Panc1 (cell line): ENCODE measurements at regions not wholly inside any gene's neighbourhood (a gene's known extent, or its start where the extent isn't known, plus 50 kb on each side); places are given as distances from the start of the nearest gene placed in this dataset.

ENCODE experiments used
- ATAC-seq: fragments of 200-7000 bp; cut with Tn5 transposase; 2 replicates; pipeline ENCODE4 v1.9.1; 2020; ENCODE audit warnings: mild to moderate bottlenecking, moderate library complexity
- BruUV-seq: library from RNA; stranded (reverse); fragments of 400-500 nt; replicated peaks from 2 replicates; lab custom pipeline; 2021; lab: Mats Ljungman, UMichigan
- CTCF ChIA-PET: fragments of 300-600 bp; sonication (Branson Sonifier 250); formaldehyde crosslinking; loops from one replicate; lab custom pipeline; 2022; ENCODE audit warnings: antibody characterized with exemption; lab: Charles Lee
- POLR2A ChIA-PET: fragments of 300-600 bp; sonication (Branson Sonifier 250); formaldehyde crosslinking; loops from one replicate; lab custom pipeline; 2022; ENCODE audit warnings: antibody characterized with exemption; lab: Charles Lee
- DNase-seq: peaks from one replicate; pipeline ENCODE4 v3.0.0-alpha.2; 2010; ENCODE audit warnings: low read depth, low spot score
- H3K27ac ChIP-seq: 2 replicates; pipeline ENCODE4 v1.5.1; 2011; ENCODE audit warnings: mild to moderate bottlenecking, low read length, inconsistent platforms
- H3K27me3 ChIP-seq: fragments of 200-500 bp; sonication (Bioruptor generic); 2 replicates; pipeline ENCODE4 v1.6.0; 2014; ENCODE audit warnings: low read length, inconsistent platforms; ENCODE audit not compliant: control insufficient read depth, insufficient read depth
- H3K36me3 ChIP-seq: fragments of 200-500 bp; sonication (Bioruptor generic); 2 replicates; pipeline ENCODE4 v1.5.1; 2014; ENCODE audit warnings: inconsistent platforms, mild to moderate bottlenecking, low read length, moderate library complexity; ENCODE audit not compliant: control insufficient read depth, insufficient read depth
- H3K4me1 ChIP-seq: 2 replicates; pipeline ENCODE4 v1.5.1; 2011; ENCODE audit warnings: inconsistent platforms, mild to moderate bottlenecking, low read length, moderate library complexity; ENCODE audit not compliant: control insufficient read depth, insufficient read depth
- H3K4me3 ChIP-seq, 2 experiments: 2 replicates each; pipeline ENCODE4 v1.5.1; 2011 to 2012; ENCODE audit warnings: low read depth in 2 of 2, low read length in 2 of 2, mild to moderate bottlenecking in 2 of 2, inconsistent platforms in 1 of 2, moderate library complexity in 1 of 2
- H3K9me3 ChIP-seq: fragments of 200-500 bp; sonication (Bioruptor generic); 2 replicates; pipeline ENCODE4 v1.5.1; 2014; ENCODE audit warnings: low read depth, mild to moderate bottlenecking, inconsistent platforms, low read length, moderate library complexity; ENCODE audit not compliant: control insufficient read depth, insufficient read depth
- POLR2AphosphoS5 ChIP-seq: IDR thresholded peaks from 2 replicates; pipeline ENCODE4 v1.6.1; 2012; ENCODE audit warnings: mild to moderate bottlenecking, low read depth, low read length, moderate library complexity
- SIN3A ChIP-seq: IDR thresholded peaks from 2 replicates; pipeline ENCODE4 v1.6.1; 2012; ENCODE audit warnings: low read depth, mild to moderate bottlenecking, low read length, moderate library complexity, borderline replicate concordance; ENCODE audit not compliant: insufficient read depth
- TCF7L2 ChIP-seq: IDR thresholded peaks from 2 replicates; pipeline ENCODE4 v1.6.1; 2011; ENCODE audit warnings: mild to moderate bottlenecking, low read depth, low read length, inconsistent platforms
- in situ Hi-C: cut with HindIII; loops from 2 replicates; pipeline ENCODE4 v1.10.0; 2016; ENCODE audit warnings: low sequenced_read_pairs, low pct_unique_long_range_greater_than_20kb
- intact Hi-C: fragments of 100-400 bp; cut with micrococcal nuclease; formaldehyde crosslinking; loops from one replicate; pipeline ENCODE4 v1.10.0; 2022; ENCODE audit not compliant: unreplicated experiment
- TF ChIP-seq, protein P1 (sequence below): fragments of 450-650 bp; IDR thresholded peaks from 2 replicates; pipeline ENCODE4 v1.5.1; 2017; ENCODE audit warnings: mild to moderate bottlenecking
- TF ChIP-seq, protein P2 (sequence below), 2 experiments: IDR thresholded peaks; 2 replicates each; pipeline ENCODE4 v1.6.1; 2011 to 2012; ENCODE audit warnings: low read depth in 2 of 2, control low read depth in 1 of 2, low read length in 1 of 2, mild to moderate bottlenecking in 1 of 2, moderate library complexity in 1 of 2; ENCODE audit not compliant: insufficient read depth in 1 of 2

DNA sequence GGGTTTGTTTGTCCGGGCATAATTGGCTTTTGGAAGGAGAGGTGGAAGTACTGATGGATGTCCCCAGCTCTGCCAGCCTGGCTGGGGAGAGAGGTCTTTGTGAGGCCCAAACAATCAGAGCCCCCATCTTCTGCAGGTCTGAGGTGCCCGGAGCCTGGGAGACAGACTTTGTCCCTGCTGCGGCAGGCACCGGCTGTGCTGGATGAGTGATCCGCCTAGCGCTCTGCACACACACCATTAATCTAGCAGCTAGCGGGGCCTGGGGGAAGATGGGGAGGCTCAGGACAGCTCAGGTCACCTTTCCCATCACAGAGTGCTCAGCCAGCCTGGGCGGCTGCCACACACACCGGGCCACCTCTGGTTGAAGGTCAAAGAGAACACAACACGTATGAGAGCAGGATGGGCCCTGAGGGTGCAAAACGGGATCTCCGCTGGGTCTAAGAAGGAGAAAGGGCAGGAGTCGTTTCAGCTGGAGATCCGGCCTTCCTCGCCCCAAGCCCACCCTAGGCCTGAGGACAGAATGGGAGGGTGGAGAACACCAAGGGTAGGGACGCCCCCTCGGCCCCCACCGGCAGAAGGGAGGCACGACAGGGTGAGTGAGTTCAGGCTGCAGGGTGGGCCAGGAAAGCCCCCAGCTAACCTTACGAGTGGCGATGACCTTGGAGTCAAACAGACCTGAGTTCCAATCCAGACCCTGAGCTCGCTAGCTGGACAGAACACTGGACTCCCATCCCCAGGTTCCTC lies 341.8 kb downstream of the NPHP4 start:
- ChIA-PET POLR2A (no interaction called here), CTCF (no interaction called here)
- TF ChIP-seq POLR2AphosphoS5 (no peak), TCF7L2 (no peak), SIN3A (no peak)
- TF ChIP-seq, protein P1, sequence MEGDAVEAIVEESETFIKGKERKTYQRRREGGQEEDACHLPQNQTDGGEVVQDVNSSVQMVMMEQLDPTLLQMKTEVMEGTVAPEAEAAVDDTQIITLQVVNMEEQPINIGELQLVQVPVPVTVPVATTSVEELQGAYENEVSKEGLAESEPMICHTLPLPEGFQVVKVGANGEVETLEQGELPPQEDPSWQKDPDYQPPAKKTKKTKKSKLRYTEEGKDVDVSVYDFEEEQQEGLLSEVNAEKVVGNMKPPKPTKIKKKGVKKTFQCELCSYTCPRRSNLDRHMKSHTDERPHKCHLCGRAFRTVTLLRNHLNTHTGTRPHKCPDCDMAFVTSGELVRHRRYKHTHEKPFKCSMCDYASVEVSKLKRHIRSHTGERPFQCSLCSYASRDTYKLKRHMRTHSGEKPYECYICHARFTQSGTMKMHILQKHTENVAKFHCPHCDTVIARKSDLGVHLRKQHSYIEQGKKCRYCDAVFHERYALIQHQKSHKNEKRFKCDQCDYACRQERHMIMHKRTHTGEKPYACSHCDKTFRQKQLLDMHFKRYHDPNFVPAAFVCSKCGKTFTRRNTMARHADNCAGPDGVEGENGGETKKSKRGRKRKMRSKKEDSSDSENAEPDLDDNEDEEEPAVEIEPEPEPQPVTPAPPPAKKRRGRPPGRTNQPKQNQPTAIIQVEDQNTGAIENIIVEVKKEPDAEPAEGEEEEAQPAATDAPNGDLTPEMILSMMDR: no peak
- TF ChIP-seq, protein P2, sequence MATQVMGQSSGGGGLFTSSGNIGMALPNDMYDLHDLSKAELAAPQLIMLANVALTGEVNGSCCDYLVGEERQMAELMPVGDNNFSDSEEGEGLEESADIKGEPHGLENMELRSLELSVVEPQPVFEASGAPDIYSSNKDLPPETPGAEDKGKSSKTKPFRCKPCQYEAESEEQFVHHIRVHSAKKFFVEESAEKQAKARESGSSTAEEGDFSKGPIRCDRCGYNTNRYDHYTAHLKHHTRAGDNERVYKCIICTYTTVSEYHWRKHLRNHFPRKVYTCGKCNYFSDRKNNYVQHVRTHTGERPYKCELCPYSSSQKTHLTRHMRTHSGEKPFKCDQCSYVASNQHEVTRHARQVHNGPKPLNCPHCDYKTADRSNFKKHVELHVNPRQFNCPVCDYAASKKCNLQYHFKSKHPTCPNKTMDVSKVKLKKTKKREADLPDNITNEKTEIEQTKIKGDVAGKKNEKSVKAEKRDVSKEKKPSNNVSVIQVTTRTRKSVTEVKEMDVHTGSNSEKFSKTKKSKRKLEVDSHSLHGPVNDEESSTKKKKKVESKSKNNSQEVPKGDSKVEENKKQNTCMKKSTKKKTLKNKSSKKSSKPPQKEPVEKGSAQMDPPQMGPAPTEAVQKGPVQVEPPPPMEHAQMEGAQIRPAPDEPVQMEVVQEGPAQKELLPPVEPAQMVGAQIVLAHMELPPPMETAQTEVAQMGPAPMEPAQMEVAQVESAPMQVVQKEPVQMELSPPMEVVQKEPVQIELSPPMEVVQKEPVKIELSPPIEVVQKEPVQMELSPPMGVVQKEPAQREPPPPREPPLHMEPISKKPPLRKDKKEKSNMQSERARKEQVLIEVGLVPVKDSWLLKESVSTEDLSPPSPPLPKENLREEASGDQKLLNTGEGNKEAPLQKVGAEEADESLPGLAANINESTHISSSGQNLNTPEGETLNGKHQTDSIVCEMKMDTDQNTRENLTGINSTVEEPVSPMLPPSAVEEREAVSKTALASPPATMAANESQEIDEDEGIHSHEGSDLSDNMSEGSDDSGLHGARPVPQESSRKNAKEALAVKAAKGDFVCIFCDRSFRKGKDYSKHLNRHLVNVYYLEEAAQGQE (IDR thresholded peaks at IDR 0.05; ENCODE audit: insufficient read depth in 1 of 2, low read depth in 2 of 2, low read length in 1 of 2): no peak
- H3K27ac ChIP-seq: no peak overlapping the region
- H3K36me3 ChIP-seq: no peaks in the 10 kb centered on the region
- H3K9me3 ChIP-seq: no peaks in the 10 kb centered on the region
- H3K4me1 ChIP-seq: no peaks in the 10 kb centered on the region
- no peaks in the 10 kb centered on the region; the same call in none of the 2 replicates for H3K27me3 ChIP-seq
- intact Hi-C loops: no loop called here
- in situ Hi-C loops: no loop called here
- no peak for DNase-seq
- ATAC-seq: peak; percentile 48; the same call in 1 of the 2 replicates
- BruUV-seq: no TSS peak
- H3K4me3 ChIP-seq: no peak overlapping the region

DNA sequence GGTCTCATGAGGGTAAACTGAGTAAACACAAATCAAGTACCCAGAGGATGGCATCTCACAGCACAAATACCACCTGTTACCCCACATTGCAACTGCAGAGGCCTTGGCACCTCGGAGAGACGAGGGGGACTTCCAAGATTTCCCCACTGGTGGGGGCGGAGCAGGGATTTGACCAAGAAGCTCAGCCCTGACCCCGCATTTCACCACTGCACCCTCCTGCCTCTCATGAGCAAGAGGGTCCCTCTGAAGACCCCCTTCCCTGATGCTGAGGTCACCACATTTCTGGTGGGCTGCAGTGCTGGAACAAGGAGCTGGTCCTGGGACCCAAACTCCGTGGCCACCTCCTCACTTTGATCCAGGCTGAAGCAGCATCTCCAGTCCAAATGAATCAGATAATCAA lies 342.4 kb downstream of the NPHP4 start:
- Histone ChIP-seq H3K36me3 (no peaks in the 10 kb centered on the region), H3K9me3 (no peaks in the 10 kb centered on the region), H3K4me3 (no peak overlapping the region), H3K27me3 (no peaks in the 10 kb centered on the region; the same call in none of the 2 replicates), H3K4me1 (no peaks in the 10 kb centered on the region), H3K27ac (no peak overlapping the region)
- in situ Hi-C loops (no loop called here), intact Hi-C loops (no loop called here)
- no peak for DNase-seq
- no TSS peak for BruUV-seq
- ChIA-PET POLR2A (no interaction called here), CTCF (no interaction called here)
- ATAC-seq: no peak
- TF ChIP-seq, protein P2 (IDR thresholded peaks at IDR 0.05; ENCODE audit: insufficient read depth in 1 of 2, low read depth in 2 of 2, low read length in 1 of 2): no peak
- TF ChIP-seq SIN3A: no peak
- TF ChIP-seq TCF7L2: no peak
- TF ChIP-seq POLR2AphosphoS5: no peak
- TF ChIP-seq, protein P1: no peak
